Spleen (tissue), 11 donors: ENCODE measurements at regions not wholly inside any gene's neighbourhood (a gene's known extent, or its start where the extent isn't known, plus 50 kb on each side); places are given as distances from the start of the nearest gene placed in this dataset.

Experiments used
- DNase-seq: peaks from one replicate; pipeline ENCODE4 v3.0.0-alpha.2; 2020
- H3K27ac ChIP-seq, 8 donors: fragments of 200-600 bp; sonication (generic) in 7 of 8; 1 replicate in 4 of 8; 2 replicates in 4 of 8; pipeline versions ENCODE4 v1.5.0 to v1.8.0; 2016 to 2021; ENCODE audit warnings: inconsistent platforms in 4 of 8, mild to moderate bottlenecking in 4 of 8, moderate library complexity in 1 of 8
- H3K27me3 ChIP-seq, 7 donors: fragments of 200-600 bp; sonication (generic) in 6 of 7; replicated peaks in 1 of 7; 1 replicate in 4 of 7; 2 replicates in 3 of 7; pipeline versions ENCODE4 v1.5.0 to v1.8.0; 2016 to 2021; ENCODE audit warnings: inconsistent platforms in 3 of 7, mild to moderate bottlenecking in 1 of 7
- H3K36me3 ChIP-seq, 6 donors: fragments of 200-600 bp; sonication (generic) in 5 of 6; 1 replicate in 4 of 6; 2 replicates in 2 of 6; pipeline versions ENCODE4 v1.5.0 to v1.8.0; 2016 to 2021; ENCODE audit warnings: inconsistent platforms in 2 of 6
- H3K4me1 ChIP-seq, 6 donors: fragments of 200-600 bp; sonication (generic) in 5 of 6; 1 replicate in 3 of 6; 2 replicates in 3 of 6; pipeline versions ENCODE4 v1.5.0 to v1.8.0; 2016 to 2021; ENCODE audit warnings: inconsistent platforms in 3 of 6
- H3K4me3 ChIP-seq, 8 donors: fragments of 200-600 bp; sonication (generic) in 7 of 8; 1 replicate in 4 of 8; 2 replicates in 4 of 8; pipeline versions ENCODE4 v1.5.0 to v1.8.0; 2016 to 2021; ENCODE audit warnings: inconsistent platforms in 4 of 8, mild to moderate bottlenecking in 4 of 8, moderate library complexity in 2 of 8
- H3K9me3 ChIP-seq, 8 donors: fragments of 200-600 bp; sonication (generic) in 7 of 8; 1 replicate in 4 of 8; 2 replicates in 4 of 8; pipeline versions ENCODE4 v1.5.0 to v1.8.0; 2016 to 2021; ENCODE audit warnings: inconsistent platforms in 4 of 8
- CTCF ChIP-seq, 11 experiments: fragments of 200-600 bp in 7 of 11; fragments of 450-650 bp in 4 of 11; sonication (generic) in 4 of 11; IDR thresholded peaks in 8 of 11; conservative IDR thresholded peaks in 3 of 11; 1 replicate in 7 of 11; 2 replicates in 4 of 11; pipeline versions ENCODE4 v1.4.0 to v1.8.0; 2016 to 2021; ENCODE audit warnings: antibody characterized with exemption in 11 of 11, inconsistent platforms in 4 of 11, mild to moderate bottlenecking in 1 of 11
- POLR2A ChIP-seq, 3 donors: fragments of 450-650 bp; IDR thresholded peaks; one replicate each; pipeline ENCODE4 v1.5.1; 2017; ENCODE audit warnings: antibody characterized with exemption in 3 of 3, mild to moderate bottlenecking in 1 of 3
- POLR2AphosphoS5 ChIP-seq, 3 donors: sonication (generic); formaldehyde crosslinking; IDR thresholded peaks; one replicate each; pipeline ENCODE4 v1.5.1; 2017; ENCODE audit warnings: antibody characterized with exemption in 3 of 3
- WGBS, 5 donors: extraction: QIAGEN DNeasy Blood & Tissue Kit in 3 of 5; methylation state at CpG; one replicate each; pipeline versions ENCODE4 v1.1.5 to v1.1.7; 2013 to 2018; 5-methylcytosine and 5-hydroxymethylcytosine counted together
- intact Hi-C: fragments of 100-400 bp; cut with DNase I; formaldehyde crosslinking; loops from one replicate; pipeline ENCODE4 v1.15.0; 2023; ENCODE audit warnings: low total_unique reads
- donor health status: healthy with polysubstance abuse.
- donor health status: DM: no; HTN: no; CAD: no; lungs with moderate emphysema.
- donor health status: DM: no; HTN: no; CAD: no.
- donor health status: Bipolar disorder and iron deficiency.
- donor health status: healthy.
- donor health status: DM: no; HTN: no; CAD: no.
- donor health status: DM: yes; HTN: yes; CAD: no.

DNA sequence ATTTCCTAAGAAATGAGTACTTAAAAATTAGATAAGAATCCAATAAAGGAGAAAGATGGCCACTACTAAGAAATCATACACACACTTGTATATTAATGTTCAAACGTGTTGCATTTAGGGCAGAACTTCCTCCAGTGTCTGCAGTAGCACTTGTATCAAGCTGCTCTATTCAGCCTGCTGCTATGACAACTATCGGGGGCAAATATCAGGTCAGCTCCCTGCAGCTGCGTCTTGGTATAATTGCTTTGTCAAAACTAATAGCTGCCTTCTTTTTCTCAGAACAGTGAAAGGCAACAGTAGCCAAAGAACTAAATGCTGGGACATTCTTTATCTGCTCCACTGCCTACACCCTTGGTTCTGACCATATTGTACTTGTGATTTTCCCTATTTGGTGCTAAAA is 300.7 kb downstream of the NOL4 start:
- TF ChIP-seq POLR2AphosphoS5 (IDR thresholded peaks at IDR 0.05) (no peak), POLR2A (IDR thresholded peaks at IDR 0.05) (no peak), CTCF (IDR thresholded peaks at IDR 0.05 in 8 of 11, conservative IDR thresholded peaks at IDR 0.05 in 3 of 11) (no peak)
- intact Hi-C loops, result no loop called here
- WGBS, 5 donors, result 58 to 72% (median 66%) methylated on average over 3 of the region's 3 CpGs

DNA sequence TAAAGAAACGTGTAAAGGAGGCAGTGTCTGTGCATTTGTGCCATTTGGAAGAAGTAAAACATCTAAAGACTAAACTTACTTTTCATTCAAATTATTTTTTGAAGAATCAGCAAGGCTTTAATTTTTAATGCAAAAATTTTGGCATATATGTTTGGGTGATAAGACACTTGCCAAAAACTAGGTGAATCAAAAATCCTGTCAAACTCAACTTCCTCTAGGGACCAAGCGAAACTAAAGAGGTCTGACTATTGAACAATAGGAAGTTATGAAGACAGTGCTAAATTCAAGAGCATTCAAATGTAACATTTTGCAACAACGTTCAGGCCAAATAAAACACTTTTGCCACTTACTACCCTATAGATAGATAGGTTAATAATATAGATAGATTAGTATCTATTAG is 306.1 kb downstream of the NOL4 start:
- intact Hi-C loops, result no loop called here
- Histone ChIP-seq H3K4me3 (no peak overlapping the region), H3K36me3 (no peaks in the 10 kb centered on the region), H3K27me3 (no peaks in the 10 kb centered on the region), H3K9me3 (no peaks in the 10 kb centered on the region), H3K27ac (no peak overlapping the region), H3K4me1 (no peaks in the 10 kb centered on the region)
- no peak for TF ChIP-seq POLR2A (IDR thresholded peaks at IDR 0.05)
- TF ChIP-seq POLR2AphosphoS5 (IDR thresholded peaks at IDR 0.05), result no peak
- no peak for TF ChIP-seq CTCF (IDR thresholded peaks at IDR 0.05 in 8 of 11, conservative IDR thresholded peaks at IDR 0.05 in 3 of 11)
- WGBS, 5 donors, result 29 to 46% (median 36%) methylated on average over 3 of the region's 3 CpGs
- DNase-seq, result no peak

More for the DNA sequence above, 300.7 kb downstream of the NOL4 start:
- Histone ChIP-seq H3K36me3 (no peaks in the 10 kb centered on the region), H3K27ac (no peak overlapping the region), H3K9me3 (no peaks in the 10 kb centered on the region), H3K27me3 (no peaks in the 10 kb centered on the region), H3K4me1 (no peaks in the 10 kb centered on the region), H3K4me3 (no peak overlapping the region)
- no peak for DNase-seq

DNA sequence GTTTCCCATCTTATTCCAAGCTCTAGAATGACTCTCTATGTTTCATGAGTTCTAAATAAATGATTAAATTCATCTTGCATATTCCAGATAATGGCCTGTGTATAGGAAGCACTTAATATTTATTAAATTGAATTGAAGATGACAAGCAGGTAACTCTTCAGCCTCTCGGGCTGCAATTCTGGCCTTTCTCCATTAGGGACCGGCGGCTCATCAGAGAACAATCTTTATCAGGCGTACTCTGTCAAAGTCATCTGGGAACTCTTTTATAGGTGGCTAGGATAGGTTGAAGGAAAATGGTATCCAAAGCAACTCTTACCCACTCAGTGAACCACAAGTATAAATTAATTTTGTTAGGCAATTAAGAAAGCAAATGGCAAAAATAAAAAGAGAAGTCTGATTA is 308.5 kb downstream of the NOL4 start:
- H3K27me3 ChIP-seq, result no peaks in the 10 kb centered on the region
- intact Hi-C loops, result no loop called here
- no peak for DNase-seq
- 72 to 83% (median 82%) methylated on average over 4 of the region's 4 CpGs for WGBS, 5 donors
- H3K4me1 ChIP-seq, result no peaks in the 10 kb centered on the region
- TF ChIP-seq CTCF (IDR thresholded peaks at IDR 0.05 in 8 of 11, conservative IDR thresholded peaks at IDR 0.05 in 3 of 11) (no peak), POLR2AphosphoS5 (IDR thresholded peaks at IDR 0.05) (no peak), POLR2A (IDR thresholded peaks at IDR 0.05) (no peak)
- H3K4me3 ChIP-seq, result no peak overlapping the region
- no peak overlapping the region for H3K27ac ChIP-seq
- H3K36me3 ChIP-seq, result no peaks in the 10 kb centered on the region
- H3K9me3 ChIP-seq, result no peaks in the 10 kb centered on the region

DNA sequence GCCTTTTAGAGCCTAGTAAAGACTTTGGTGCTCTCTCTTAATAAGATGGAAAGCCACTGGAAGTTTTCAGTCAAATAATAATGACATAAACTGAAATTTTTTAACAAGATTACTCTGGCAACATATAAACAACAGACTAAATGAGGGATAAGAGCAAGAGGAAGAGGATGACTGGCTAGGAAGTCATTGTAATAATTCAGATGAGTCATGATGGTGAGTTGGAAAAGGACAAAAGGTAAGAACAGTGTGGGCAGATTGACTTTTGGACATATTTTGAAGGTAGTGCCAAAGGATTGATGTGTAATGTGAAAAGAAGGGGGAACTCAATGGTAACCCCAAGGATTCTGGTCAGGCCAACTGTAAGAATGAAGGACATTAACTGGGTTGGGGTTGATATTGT is 310.3 kb downstream of the NOL4 start:
- Histone ChIP-seq H3K9me3 (no peaks in the 10 kb centered on the region), H3K27me3 (no peaks in the 10 kb centered on the region), H3K4me1 (no peaks in the 10 kb centered on the region), H3K36me3 (no peaks in the 10 kb centered on the region), H3K27ac (no peak overlapping the region), H3K4me3 (no peak overlapping the region)
- intact Hi-C loops, result no loop called here
- TF ChIP-seq CTCF (IDR thresholded peaks at IDR 0.05 in 8 of 11, conservative IDR thresholded peaks at IDR 0.05 in 3 of 11) (no peak), POLR2A (IDR thresholded peaks at IDR 0.05) (no peak), POLR2AphosphoS5 (IDR thresholded peaks at IDR 0.05) (no peak)
- DNase-seq, result no peak
